ENCODE measurements at regions not wholly inside any gene's neighbourhood (a gene's known extent, or its start where the extent isn't known, plus 50 kb on each side); places are given as distances from the start of the nearest gene placed in this dataset.

- no peak overlapping the region for H3K27ac ChIP-seq
- H3K4me3 ChIP-seq: no peak overlapping the region
- H3K27me3 ChIP-seq: no peaks in the 10 kb centered on the region
- TF ChIP-seq CTCF (IDR thresholded peaks at IDR 0.05) (no peak), POLR2AphosphoS5 (IDR thresholded peaks at IDR 0.05) (no peak)
- H3K36me3 ChIP-seq: no peaks in the 10 kb centered on the region
- no peak for DNase-seq
- ATAC-seq (ENCODE audit: low FRiP score in 2 of 2): no peak
- H3K4me1 ChIP-seq: no peaks in the 10 kb centered on the region
- H3K9me3 ChIP-seq: no peaks in the 10 kb centered on the region
These were observed 141.2 kb downstream of the LRRC3B start for GRCh38 chr3:26763723-26764122.

GRCh38 chr3:26766031-26766430 lies 143.5 kb downstream of the LRRC3B start:
- Histone ChIP-seq H3K27me3 (no peaks in the 10 kb centered on the region), H3K4me1 (no peaks in the 10 kb centered on the region), H3K27ac (no peak overlapping the region), H3K4me3 (no peak overlapping the region), H3K36me3 (no peaks in the 10 kb centered on the region), H3K9me3 (no peaks in the 10 kb centered on the region)
- DNase-seq (no peak), ATAC-seq (ENCODE audit: low FRiP score in 2 of 2) (no peak)
- TF ChIP-seq POLR2A (IDR thresholded peaks at IDR 0.05): no peak
- TF ChIP-seq CTCF (IDR thresholded peaks at IDR 0.05): no peak
- no peak for TF ChIP-seq POLR2AphosphoS5 (IDR thresholded peaks at IDR 0.05)
- no peak for TF ChIP-seq EP300 (IDR thresholded peaks at IDR 0.05)
- 82 to 89% methylated on average over 1 of the region's 1 CpG for WGBS, 2 donors

- Histone ChIP-seq H3K4me3 (no peak overlapping the region), H3K27me3 (no peaks in the 10 kb centered on the region), H3K36me3 (no peaks in the 10 kb centered on the region), H3K9me3 (no peaks in the 10 kb centered on the region), H3K27ac (no peak overlapping the region), H3K4me1 (no peaks in the 10 kb centered on the region)
- TF ChIP-seq CTCF (IDR thresholded peaks at IDR 0.05) (no peak), EP300 (IDR thresholded peaks at IDR 0.05) (no peak), POLR2AphosphoS5 (IDR thresholded peaks at IDR 0.05) (no peak), POLR2A (IDR thresholded peaks at IDR 0.05) (no peak)
- ATAC-seq (ENCODE audit: low FRiP score in 2 of 2) (no peak), DNase-seq (no peak)
- 92 to 100% methylated on average over 1 of the region's 1 CpG for WGBS, 2 donors
These were observed 145.6 kb downstream of the LRRC3B start for GRCh38 chr3:26768068-26768651.

GRCh38 chr3:26799679-26800317 lies 177.2 kb downstream of the LRRC3B start:
- Histone ChIP-seq H3K9me3 (no peaks in the 10 kb centered on the region), H3K4me3 (no peak overlapping the region), H3K4me1 (no peaks in the 10 kb centered on the region), H3K36me3 (no peaks in the 10 kb centered on the region), H3K27me3 (no peaks in the 10 kb centered on the region), H3K27ac (no peak overlapping the region)
- DNase-seq: no peak
- no peak for TF ChIP-seq CTCF (IDR thresholded peaks at IDR 0.05)
- TF ChIP-seq EP300 (IDR thresholded peaks at IDR 0.05): no peak
- TF ChIP-seq POLR2AphosphoS5 (IDR thresholded peaks at IDR 0.05): no peak
- no peak for TF ChIP-seq POLR2A (IDR thresholded peaks at IDR 0.05)
- 83 to 85% methylated on average over 5 of the region's 5 CpGs for WGBS, 2 donors
- no peak for ATAC-seq (ENCODE audit: low FRiP score in 2 of 2)

- ATAC-seq (ENCODE audit: low FRiP score in 2 of 2) (no peak), DNase-seq (no peak)
- no peaks in the 10 kb centered on the region for H3K4me1 ChIP-seq
- H3K27ac ChIP-seq: no peak overlapping the region
- 59 to 63% methylated on average over 1 of the region's 1 CpG for WGBS, 2 donors
- H3K9me3 ChIP-seq: no peaks in the 10 kb centered on the region
- no peak overlapping the region for H3K4me3 ChIP-seq
- TF ChIP-seq EP300 (IDR thresholded peaks at IDR 0.05) (no peak), CTCF (IDR thresholded peaks at IDR 0.05) (no peak), POLR2A (IDR thresholded peaks at IDR 0.05) (no peak), POLR2AphosphoS5 (IDR thresholded peaks at IDR 0.05) (no peak)
- no peaks in the 10 kb centered on the region for H3K27me3 ChIP-seq
- H3K36me3 ChIP-seq: no peaks in the 10 kb centered on the region
These were observed 184.7 kb downstream of the LRRC3B start for GRCh38 chr3:26807272-26807671.
